SK-N-MC (cell line): ENCODE measurements at regions not wholly inside any gene's neighbourhood (a gene's known extent, or its start where the extent isn't known, plus 50 kb on each side); places are given as distances from the start of the nearest gene placed in this dataset.

ENCODE experiments used
- DNase-seq: peaks from one replicate; pipeline ENCODE4 v3.0.0-alpha.2; 2011; ENCODE audit warnings: low read depth, low spot score
- H3K27ac ChIP-seq: fragments of 200-600 bp; sonication (generic); 2 replicates; pipeline ENCODE4 v1.5.1; 2016; ENCODE audit warnings: mixed run types
- H3K36me3 ChIP-seq: fragments of 200-600 bp; sonication (generic); 2 replicates; pipeline ENCODE4 v1.6.1; 2017; ENCODE audit warnings: antibody characterized with exemption, low read length, mixed read lengths; ENCODE audit not compliant: insufficient read depth
- H3K4me3 ChIP-seq: fragments of 200-600 bp; sonication (generic); 2 replicates; pipeline ENCODE4 v1.5.1; 2016
- H3K9ac ChIP-seq: fragments of 200-600 bp; sonication (generic); 2 replicates; pipeline ENCODE4 v1.8.0; 2017; ENCODE audit warnings: mixed run types, mixed read lengths; ENCODE audit not compliant: insufficient read length
- H3K9me3 ChIP-seq: fragments of 200-600 bp; sonication (generic); 2 replicates; pipeline ENCODE4 v1.6.1; 2017; ENCODE audit warnings: low read depth, mild to moderate bottlenecking, antibody characterized with exemption, low read length, moderate library complexity, mixed read lengths
- EZH2 ChIP-seq: fragments of 200-600 bp; sonication (generic); IDR thresholded peaks from one replicate; pipeline ENCODE4 v1.6.1; 2017; ENCODE audit warnings: antibody characterized with exemption
- FOXP2 ChIP-seq: optimal IDR thresholded peaks from 2 replicates; pipeline ENCODE3; 2011; ENCODE audit warnings: mild to moderate bottlenecking, moderate library complexity; ENCODE audit not compliant: insufficient read depth; ENCODE audit errors: extremely low read length, control extremely low read depth
- POLR2AphosphoS5 ChIP-seq: IDR thresholded peaks from 2 replicates; pipeline ENCODE4 v1.6.1; 2012; ENCODE audit warnings: mild to moderate bottlenecking, low read depth, low read length, borderline replicate concordance

- no peak for DNase-seq
Measured at GRCh38 chr1:175885326-175885725, 141.9 kb upstream of the TNR start.

DNA sequence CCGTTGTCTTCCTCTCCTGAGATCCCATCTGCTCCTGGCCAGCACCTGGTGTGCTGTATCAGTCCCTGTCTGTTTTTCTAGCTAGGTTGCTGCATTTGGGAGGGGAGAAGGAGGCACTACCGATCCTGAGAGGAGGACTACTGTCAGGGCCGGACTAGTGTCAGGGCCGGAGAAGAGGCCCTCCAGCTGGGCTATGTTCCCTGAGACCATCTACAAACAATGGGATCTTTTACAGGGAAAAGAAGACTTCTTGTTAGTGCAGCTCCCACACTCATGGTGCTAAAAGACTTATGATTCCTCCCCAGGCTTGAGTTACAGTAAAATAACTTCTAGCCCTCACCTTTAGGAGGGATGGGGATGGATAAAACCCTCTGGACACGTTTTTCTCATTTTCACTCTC lies 141.0 kb upstream of the TNR start:
- Histone ChIP-seq H3K9ac (no peak overlapping the region), H3K4me3 (no peak overlapping the region), H3K36me3 (no peaks in the 10 kb centered on the region), H3K9me3 (no peaks in the 10 kb centered on the region), H3K27ac (no peak overlapping the region)
- TF ChIP-seq POLR2AphosphoS5 (no peak), FOXP2 (no peak), EZH2 (no peak)
- DNase-seq: no peak

More at GRCh38 chr1:175885326-175885725, 141.9 kb upstream of the TNR start:
- Histone ChIP-seq H3K27ac (no peak overlapping the region), H3K9ac (no peak overlapping the region), H3K4me3 (no peak overlapping the region), H3K36me3 (no peaks in the 10 kb centered on the region), H3K9me3 (no peaks in the 10 kb centered on the region)
- TF ChIP-seq EZH2 (no peak), POLR2AphosphoS5 (no peak), FOXP2 (no peak)

DNA sequence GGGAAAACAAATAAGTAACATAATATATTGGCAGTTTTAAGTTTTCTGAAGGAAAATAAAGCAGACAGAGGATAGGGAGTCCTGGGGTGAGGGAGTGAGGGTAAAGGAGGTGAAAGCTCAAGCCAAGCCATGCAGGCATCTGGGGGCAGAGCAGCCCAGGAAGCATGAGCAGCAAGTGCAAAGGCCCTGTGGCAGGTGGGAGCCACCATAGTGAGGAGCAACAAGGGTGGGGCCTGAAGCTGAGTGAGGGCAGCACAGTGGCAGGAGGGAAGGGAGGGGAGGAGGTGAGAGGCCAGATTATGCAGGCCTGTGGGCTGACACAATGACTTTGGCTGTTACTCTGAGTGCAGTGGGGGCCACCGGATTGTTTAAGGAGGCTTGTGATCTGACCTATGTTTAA lies 138.8 kb upstream of the TNR start:
- H3K9ac ChIP-seq: no peak overlapping the region
- TF ChIP-seq FOXP2 (no peak), POLR2AphosphoS5 (no peak), EZH2 (no peak)
- no peaks in the 10 kb centered on the region for H3K36me3 ChIP-seq
- no peak for DNase-seq
- H3K9me3 ChIP-seq: no peaks in the 10 kb centered on the region
- no peak overlapping the region for H3K27ac ChIP-seq
- no peak overlapping the region for H3K4me3 ChIP-seq

- DNase-seq: no peak
- TF ChIP-seq FOXP2: no peak
- no peak for TF ChIP-seq POLR2AphosphoS5
- no peak for TF ChIP-seq EZH2
- H3K9ac ChIP-seq: no peak overlapping the region
- H3K9me3 ChIP-seq: no peaks in the 10 kb centered on the region
- no peak overlapping the region for H3K27ac ChIP-seq
- no peak overlapping the region for H3K4me3 ChIP-seq
- H3K36me3 ChIP-seq: no peaks in the 10 kb centered on the region
Measured at GRCh38 chr1:175881246-175881976, 138.0 kb upstream of the TNR start.

GRCh38 chr1:175878775-175879174 lies 135.4 kb upstream of the TNR start:
- DNase-seq: no peak
- H3K9me3 ChIP-seq: no peaks in the 10 kb centered on the region
- TF ChIP-seq EZH2 (no peak), FOXP2 (no peak), POLR2AphosphoS5 (no peak)
- no peak overlapping the region for H3K4me3 ChIP-seq
- no peaks in the 10 kb centered on the region for H3K36me3 ChIP-seq
- H3K9ac ChIP-seq: no peak overlapping the region
- H3K27ac ChIP-seq: no peak overlapping the region

DNA sequence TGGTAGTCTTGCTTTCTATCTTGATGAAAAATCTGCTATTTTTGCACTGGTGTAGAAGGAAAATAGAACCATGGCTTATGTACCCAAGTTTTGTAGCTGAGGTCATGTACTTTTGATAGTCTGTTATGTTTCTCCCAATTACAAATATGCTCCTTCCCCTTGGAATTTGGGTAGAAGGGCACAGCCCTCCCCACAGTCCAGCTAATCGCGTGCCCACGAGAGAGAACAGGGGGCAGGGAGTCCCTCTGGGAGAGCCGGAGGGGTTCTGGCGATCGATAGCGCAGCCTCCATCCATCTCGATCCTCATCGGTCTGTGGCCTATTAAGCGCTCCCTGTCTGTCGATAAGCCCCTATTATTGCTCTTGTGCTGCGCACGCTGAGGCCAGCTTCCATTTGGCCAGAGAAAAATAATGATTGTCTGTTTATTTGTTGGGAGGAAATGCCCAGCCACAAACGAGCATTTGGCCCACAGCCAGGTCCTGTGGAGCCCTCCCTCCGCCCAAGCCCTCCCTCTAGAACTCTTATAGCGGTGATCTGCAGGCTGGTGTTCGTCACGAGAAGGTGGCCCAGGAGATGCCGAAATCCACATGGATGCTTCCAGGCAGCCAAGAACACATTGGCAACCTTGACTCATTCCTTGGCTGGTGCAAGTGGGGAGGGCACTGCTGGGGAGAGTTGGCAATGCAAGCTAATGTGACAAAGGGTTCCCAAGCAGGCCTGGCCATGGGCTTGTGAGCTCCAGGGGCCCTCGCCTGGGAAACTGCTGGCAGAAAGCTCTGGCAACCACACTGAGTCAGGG lies 134.7 kb upstream of the TNR start:
- Histone ChIP-seq H3K9me3 (no peaks in the 10 kb centered on the region), H3K9ac (no peak overlapping the region), H3K4me3 (no peak overlapping the region), H3K36me3 (no peaks in the 10 kb centered on the region), H3K27ac (no peak overlapping the region)
- DNase-seq: no peak
- TF ChIP-seq EZH2 (no peak), POLR2AphosphoS5 (no peak)

GRCh38 chr1:175875556-175875955 lies 132.2 kb upstream of the TNR start:
- TF ChIP-seq POLR2AphosphoS5 (no peak), FOXP2 (no peak), EZH2 (no peak)
- Histone ChIP-seq H3K27ac (no peak overlapping the region), H3K9me3 (no peaks in the 10 kb centered on the region), H3K9ac (no peak overlapping the region), H3K36me3 (no peaks in the 10 kb centered on the region), H3K4me3 (no peak overlapping the region)
- DNase-seq: no peak

- TF ChIP-seq EZH2: no peak
- no peak for TF ChIP-seq POLR2AphosphoS5
- TF ChIP-seq FOXP2: no peak
- no peak overlapping the region for H3K27ac ChIP-seq
- no peak overlapping the region for H3K9ac ChIP-seq
- H3K36me3 ChIP-seq: no peaks in the 10 kb centered on the region
- no peak for DNase-seq
- no peak overlapping the region for H3K4me3 ChIP-seq
- H3K9me3 ChIP-seq: no peaks in the 10 kb centered on the region
Measured at GRCh38 chr1:175874081-175874480, 130.7 kb upstream of the TNR start.

- no peaks in the 10 kb centered on the region for H3K36me3 ChIP-seq
- no peak overlapping the region for H3K27ac ChIP-seq
- no peak for DNase-seq
- no peaks in the 10 kb centered on the region for H3K9me3 ChIP-seq
- H3K9ac ChIP-seq: no peak overlapping the region
- H3K4me3 ChIP-seq: no peak overlapping the region
- TF ChIP-seq FOXP2 (no peak), POLR2AphosphoS5 (no peak)
Measured at GRCh38 chr1:175873290-175873935, 130.0 kb upstream of the TNR start.
